DOHH2 (cell line): ENCODE measurements at regions not wholly inside any gene's neighbourhood (a gene's known extent, or its start where the extent isn't known, plus 50 kb on each side); places are given as distances from the start of the nearest gene placed in this dataset.

Source experiments
- H3F3A ChIP-seq: fragments of 200-600 bp; sonication (generic), shearing (Covaris generic); 2 replicates; pipeline ENCODE4 v1.6.0; 2016; ENCODE audit warnings: antibody characterized with exemption, mild to moderate bottlenecking; ENCODE audit not compliant: control insufficient read depth, insufficient read depth
- H3K27ac ChIP-seq: fragments of 200-600 bp; sonication (generic); 2 replicates; pipeline ENCODE4 v1.5.1; 2014; ENCODE audit warnings: low read depth, mild to moderate bottlenecking, low read length, moderate library complexity
- H3K27me3 ChIP-seq: fragments of 200-600 bp; sonication (generic); 2 replicates; pipeline ENCODE4 v1.6.1; 2014; ENCODE audit warnings: mild to moderate bottlenecking, low read length, mixed read lengths; ENCODE audit not compliant: control insufficient read depth
- H3K36me3 ChIP-seq: fragments of 200-600 bp; sonication (generic); 2 replicates; pipeline ENCODE4 v1.6.1; 2014; ENCODE audit warnings: mild to moderate bottlenecking, low read length, moderate library complexity, mixed read lengths; ENCODE audit not compliant: control insufficient read depth
- H3K4me1 ChIP-seq: fragments of 200-600 bp; sonication (generic); 2 replicates; pipeline ENCODE4 v1.6.1; 2014; ENCODE audit warnings: mild to moderate bottlenecking, low read length, mixed read lengths; ENCODE audit not compliant: control insufficient read depth
- H3K4me2 ChIP-seq: fragments of 200-600 bp; sonication (generic); 2 replicates; pipeline ENCODE4 v1.6.0; 2014; ENCODE audit warnings: mild to moderate bottlenecking, low read length, moderate library complexity
- H3K4me3 ChIP-seq: fragments of 200-600 bp; sonication (generic); 2 replicates; pipeline ENCODE4 v1.5.1; 2014; ENCODE audit warnings: mild to moderate bottlenecking, low read length, mixed read lengths
- H3K79me2 ChIP-seq: fragments of 200-600 bp; sonication (generic); 2 replicates; pipeline ENCODE4 v1.6.1; 2014; ENCODE audit warnings: mild to moderate bottlenecking, low read length, mixed read lengths; ENCODE audit not compliant: control insufficient read depth
- H3K9me2 ChIP-seq: fragments of 200-600 bp; sonication (generic); replicated peaks from 2 replicates; pipeline ENCODE4 v1.6.1; 2014; ENCODE audit warnings: mild to moderate bottlenecking, low read length, mixed read lengths; ENCODE audit not compliant: control insufficient read depth
- H3K9me3 ChIP-seq: fragments of 200-600 bp; sonication (generic); 2 replicates; pipeline ENCODE4 v1.6.1; 2014; ENCODE audit warnings: antibody characterized with exemption, low read length, mixed read lengths; ENCODE audit not compliant: control insufficient read depth, insufficient read depth
- H4K20me1 ChIP-seq: fragments of 200-600 bp; sonication (generic); 2 replicates; pipeline ENCODE4 v1.6.0; 2014; ENCODE audit warnings: low read depth, mild to moderate bottlenecking, antibody characterized with exemption, low read length, moderate library complexity; ENCODE audit not compliant: control insufficient read depth, insufficient read depth
- EZH2phosphoT487 ChIP-seq: fragments of 200-600 bp; sonication (generic); IDR thresholded peaks from 2 replicates; pipeline ENCODE4 v1.6.1; 2017; ENCODE audit warnings: borderline replicate concordance, mild to moderate bottlenecking, antibody characterized with exemption, low read length, moderate library complexity, mixed read lengths
- TF ChIP-seq, protein P1 (sequence below): fragments of 200-600 bp; sonication (generic); IDR thresholded peaks from one replicate; pipeline ENCODE4 v1.5.1; 2014; ENCODE audit warnings: antibody characterized with exemption, mild to moderate bottlenecking, low read depth, low read length; ENCODE audit not compliant: poor library complexity, severe bottlenecking

DNA sequence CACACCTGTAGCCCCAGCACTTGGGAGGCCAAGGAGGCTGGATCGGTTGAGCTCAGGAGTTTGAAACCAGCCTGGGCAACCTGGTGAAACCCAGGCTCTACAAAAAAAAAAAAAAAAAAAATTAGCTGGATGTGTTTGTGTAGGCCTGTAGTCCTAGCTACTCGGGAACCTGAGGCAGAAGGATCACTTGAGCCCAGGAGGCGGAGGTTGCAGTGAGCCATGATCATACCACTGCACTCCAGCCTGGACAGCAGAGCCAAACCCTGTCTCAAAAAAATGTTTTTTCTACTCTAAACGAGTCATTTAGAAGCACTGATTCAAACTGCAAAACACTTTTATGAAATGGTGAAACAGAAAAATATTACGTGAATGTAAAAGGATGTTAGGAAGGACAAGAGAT, 69.1 kb upstream of the SLC39A10 start:
- no peaks in the 10 kb centered on the region for H3K4me1 ChIP-seq
- no peaks in the 10 kb centered on the region for H3K9me2 ChIP-seq
- TF ChIP-seq, protein P1, sequence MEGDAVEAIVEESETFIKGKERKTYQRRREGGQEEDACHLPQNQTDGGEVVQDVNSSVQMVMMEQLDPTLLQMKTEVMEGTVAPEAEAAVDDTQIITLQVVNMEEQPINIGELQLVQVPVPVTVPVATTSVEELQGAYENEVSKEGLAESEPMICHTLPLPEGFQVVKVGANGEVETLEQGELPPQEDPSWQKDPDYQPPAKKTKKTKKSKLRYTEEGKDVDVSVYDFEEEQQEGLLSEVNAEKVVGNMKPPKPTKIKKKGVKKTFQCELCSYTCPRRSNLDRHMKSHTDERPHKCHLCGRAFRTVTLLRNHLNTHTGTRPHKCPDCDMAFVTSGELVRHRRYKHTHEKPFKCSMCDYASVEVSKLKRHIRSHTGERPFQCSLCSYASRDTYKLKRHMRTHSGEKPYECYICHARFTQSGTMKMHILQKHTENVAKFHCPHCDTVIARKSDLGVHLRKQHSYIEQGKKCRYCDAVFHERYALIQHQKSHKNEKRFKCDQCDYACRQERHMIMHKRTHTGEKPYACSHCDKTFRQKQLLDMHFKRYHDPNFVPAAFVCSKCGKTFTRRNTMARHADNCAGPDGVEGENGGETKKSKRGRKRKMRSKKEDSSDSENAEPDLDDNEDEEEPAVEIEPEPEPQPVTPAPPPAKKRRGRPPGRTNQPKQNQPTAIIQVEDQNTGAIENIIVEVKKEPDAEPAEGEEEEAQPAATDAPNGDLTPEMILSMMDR: no peak
- no peak for TF ChIP-seq EZH2phosphoT487
- no peak overlapping the region for H3K4me3 ChIP-seq
- H3K79me2 ChIP-seq: no peaks in the 10 kb centered on the region
- H3K4me2 ChIP-seq: no peak overlapping the region
- H3K36me3 ChIP-seq: no peaks in the 10 kb centered on the region
- no peaks in the 10 kb centered on the region for H3F3A ChIP-seq
- no peak overlapping the region for H3K27ac ChIP-seq
- no peaks in the 10 kb centered on the region for H3K27me3 ChIP-seq
- no peaks in the 10 kb centered on the region for H3K9me3 ChIP-seq
- no peaks in the 10 kb centered on the region for H4K20me1 ChIP-seq

DNA sequence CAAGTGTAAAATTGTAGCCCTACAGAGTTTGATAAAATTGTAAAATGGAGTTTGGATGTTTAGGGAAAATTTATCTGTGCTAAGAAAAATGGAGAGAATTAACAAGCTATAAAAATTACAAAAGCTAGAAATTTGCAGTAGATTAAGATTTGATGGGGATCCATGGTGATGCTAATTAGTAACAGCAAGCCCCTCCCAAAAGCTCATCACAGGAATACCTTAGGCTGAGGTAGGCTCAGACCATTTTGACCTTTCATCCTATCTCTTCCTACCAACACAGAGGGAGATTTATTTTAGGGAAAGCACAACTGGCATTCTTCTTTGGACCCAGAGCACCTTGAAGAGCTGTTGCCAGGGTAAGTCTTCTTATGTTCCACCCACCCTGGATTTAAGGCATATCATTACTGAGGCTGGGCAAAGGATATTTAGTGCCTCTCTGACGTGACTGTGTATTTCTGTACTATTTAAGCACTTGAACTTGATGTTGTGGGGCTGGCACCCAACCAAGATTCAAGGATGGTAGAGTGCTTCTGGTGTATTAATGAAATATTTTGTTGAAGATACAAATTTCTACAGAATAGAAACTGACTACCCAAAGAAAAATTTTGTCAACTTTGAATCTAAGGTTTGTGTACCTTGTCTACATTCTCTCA, 70.8 kb upstream of the SLC39A10 start:
- Histone ChIP-seq H3K4me1 (no peaks in the 10 kb centered on the region), H4K20me1 (no peaks in the 10 kb centered on the region), H3K27ac (no peak overlapping the region), H3K9me2 (no peaks in the 10 kb centered on the region), H3F3A (no peaks in the 10 kb centered on the region), H3K4me2 (no peak overlapping the region), H3K9me3 (no peaks in the 10 kb centered on the region), H3K36me3 (no peaks in the 10 kb centered on the region), H3K27me3 (no peaks in the 10 kb centered on the region), H3K79me2 (no peaks in the 10 kb centered on the region), H3K4me3 (no peak overlapping the region)
- no peak for TF ChIP-seq EZH2phosphoT487
- TF ChIP-seq, protein P1: no peak

DNA sequence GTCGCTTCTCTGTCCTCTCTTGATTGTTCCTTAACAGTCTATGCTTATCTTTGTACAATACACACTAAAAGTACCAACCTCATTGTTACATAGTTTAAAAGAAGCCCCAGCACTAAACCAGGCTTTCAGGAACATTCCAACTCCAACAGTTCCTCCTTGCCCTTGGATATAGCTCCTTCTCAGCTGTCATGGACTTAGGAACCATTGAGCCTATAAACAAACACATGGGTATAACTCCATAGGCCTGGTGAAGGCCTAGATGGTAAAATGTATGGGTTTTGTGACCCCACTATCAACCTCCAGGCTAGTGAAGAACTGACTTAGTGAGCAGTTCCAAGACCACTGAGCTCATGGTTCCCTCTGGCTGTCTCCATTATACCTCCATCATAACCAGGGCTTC, 74.8 kb upstream of the SLC39A10 start:
- no peak overlapping the region for H3K4me3 ChIP-seq
- no peaks in the 10 kb centered on the region for H3K79me2 ChIP-seq
- no peak overlapping the region for H3K4me2 ChIP-seq
- no peaks in the 10 kb centered on the region for H4K20me1 ChIP-seq
- H3K9me3 ChIP-seq: no peaks in the 10 kb centered on the region
- TF ChIP-seq EZH2phosphoT487: no peak
- TF ChIP-seq, protein P1: no peak
- H3K27me3 ChIP-seq: no peaks in the 10 kb centered on the region
- no peaks in the 10 kb centered on the region for H3F3A ChIP-seq
- no peak overlapping the region for H3K27ac ChIP-seq
- no peaks in the 10 kb centered on the region for H3K36me3 ChIP-seq
- H3K4me1 ChIP-seq: peaks cover 17% of the 10 kb centered on the region
- H3K9me2 ChIP-seq: no peaks in the 10 kb centered on the region
